Fibroblast of lung (primary cell): ENCODE measurements at regions not wholly inside any gene's neighbourhood (a gene's known extent, or its start where the extent isn't known, plus 50 kb on each side); places are given as distances from the start of the nearest gene placed in this dataset.

Experiments
- DNase-seq, 2 donors: peaks; one replicate each; pipeline versions ENCODE4 v3.0.0 to v3.0.0-alpha.2; 2010; ENCODE audit warnings: low read depth in 2 of 2
- H2AFZ ChIP-seq: 2 replicates; pipeline ENCODE4 v1.5.1; 2012; ENCODE audit warnings: low read length, control low read depth, inconsistent platforms
- H3K27ac ChIP-seq: 2 replicates; pipeline ENCODE4 v1.5.1; 2011; ENCODE audit warnings: low read length, control low read depth; ENCODE audit not compliant: insufficient read depth
- H3K27me3 ChIP-seq: 2 replicates; pipeline ENCODE4 v1.5.1; 2011; ENCODE audit warnings: mild to moderate bottlenecking, low read length; ENCODE audit not compliant: control insufficient read depth, insufficient read depth
- H3K36me3 ChIP-seq: 2 replicates; pipeline ENCODE4 v1.5.1; 2011; ENCODE audit warnings: low read length; ENCODE audit not compliant: control insufficient read depth, insufficient read depth
- H3K4me1 ChIP-seq: 2 replicates; pipeline ENCODE4 v1.5.1; 2011; ENCODE audit warnings: low read length; ENCODE audit not compliant: control insufficient read depth, insufficient read depth; ENCODE audit errors: extremely low read depth
- H3K4me2 ChIP-seq: 2 replicates; pipeline ENCODE4 v1.5.1; 2011; ENCODE audit warnings: low read length, control low read depth; ENCODE audit not compliant: insufficient read depth; ENCODE audit errors: extremely low read depth
- H3K4me3 ChIP-seq, 4 experiments: fragments of 200-600 bp in 1 of 4; sonication (generic) in 1 of 4; replicated peaks in 1 of 4; 2 replicates each; pipeline ENCODE4 v1.5.1; 2011 to 2016; ENCODE audit warnings: low read length in 4 of 4, low read depth in 3 of 4, mild to moderate bottlenecking in 3 of 4, control low read depth in 2 of 4, inconsistent platforms in 1 of 4, mixed read lengths in 1 of 4; ENCODE audit not compliant: insufficient read depth in 1 of 4; ENCODE audit errors: control extremely low read depth in 1 of 4
- H3K79me2 ChIP-seq: 2 replicates; pipeline ENCODE4 v1.5.1; 2012; ENCODE audit warnings: mild to moderate bottlenecking, low read length, inconsistent platforms; ENCODE audit not compliant: control insufficient read depth, insufficient read depth
- H3K9ac ChIP-seq: 2 replicates; pipeline ENCODE4 v1.5.1; 2011; ENCODE audit warnings: mild to moderate bottlenecking, low read length, control low read depth; ENCODE audit not compliant: insufficient read depth
- H3K9me3 ChIP-seq: 2 replicates; pipeline ENCODE4 v1.5.1; 2012; ENCODE audit warnings: low read depth, low read length; ENCODE audit not compliant: control insufficient read depth, insufficient read depth
- H4K20me1 ChIP-seq: 2 replicates; pipeline ENCODE4 v1.5.1; 2011; ENCODE audit warnings: low read length; ENCODE audit not compliant: control insufficient read depth, insufficient read depth; ENCODE audit errors: extremely low read depth
- EZH2 ChIP-seq: IDR thresholded peaks from 2 replicates; pipeline ENCODE4 v1.5.1; 2012; ENCODE audit warnings: low read length, control low read depth, mild to moderate bottlenecking; ENCODE audit errors: missing control alignments
- TF ChIP-seq, protein P1 (sequence below), 2 donors: IDR thresholded peaks in 1 of 2; conservative IDR thresholded peaks in 1 of 2; 1 replicate in 1 of 2; 2 replicates in 1 of 2; pipeline ENCODE4 v1.5.1; 2011 to 2012; ENCODE audit warnings: low read length in 2 of 2, control low read depth in 1 of 2, inconsistent platforms in 1 of 2, low read depth in 1 of 2, mild to moderate bottlenecking in 1 of 2

- peak in 1 of 2 donors; percentile 18 for DNase-seq
- no peak overlapping the region for H2AFZ ChIP-seq
- TF ChIP-seq, protein P1, sequence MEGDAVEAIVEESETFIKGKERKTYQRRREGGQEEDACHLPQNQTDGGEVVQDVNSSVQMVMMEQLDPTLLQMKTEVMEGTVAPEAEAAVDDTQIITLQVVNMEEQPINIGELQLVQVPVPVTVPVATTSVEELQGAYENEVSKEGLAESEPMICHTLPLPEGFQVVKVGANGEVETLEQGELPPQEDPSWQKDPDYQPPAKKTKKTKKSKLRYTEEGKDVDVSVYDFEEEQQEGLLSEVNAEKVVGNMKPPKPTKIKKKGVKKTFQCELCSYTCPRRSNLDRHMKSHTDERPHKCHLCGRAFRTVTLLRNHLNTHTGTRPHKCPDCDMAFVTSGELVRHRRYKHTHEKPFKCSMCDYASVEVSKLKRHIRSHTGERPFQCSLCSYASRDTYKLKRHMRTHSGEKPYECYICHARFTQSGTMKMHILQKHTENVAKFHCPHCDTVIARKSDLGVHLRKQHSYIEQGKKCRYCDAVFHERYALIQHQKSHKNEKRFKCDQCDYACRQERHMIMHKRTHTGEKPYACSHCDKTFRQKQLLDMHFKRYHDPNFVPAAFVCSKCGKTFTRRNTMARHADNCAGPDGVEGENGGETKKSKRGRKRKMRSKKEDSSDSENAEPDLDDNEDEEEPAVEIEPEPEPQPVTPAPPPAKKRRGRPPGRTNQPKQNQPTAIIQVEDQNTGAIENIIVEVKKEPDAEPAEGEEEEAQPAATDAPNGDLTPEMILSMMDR (conservative IDR thresholded peaks at IDR 0.05 in 1 of 2, IDR thresholded peaks at IDR 0.05 in 1 of 2; ENCODE audit: low read depth in 1 of 2, low read length in 2 of 2), result no peak
- TF ChIP-seq EZH2, result no peak
Observed at GRCh38 chr13:73146707-73147106, 87.9 kb downstream of the KLF5 start.

GRCh38 chr13:73142071-73142470 lies 83.3 kb downstream of the KLF5 start:
- Histone ChIP-seq H3K27me3 (no peaks in the 10 kb centered on the region), H3K4me2 (peak overlapping the region; percentile 59), H3K79me2 (no peaks in the 10 kb centered on the region), H3K9me3 (no peaks in the 10 kb centered on the region), H3K9ac (no peak overlapping the region), H4K20me1 (no peaks in the 10 kb centered on the region), H2AFZ (peak overlapping the region; percentile 45), H3K36me3 (no peaks in the 10 kb centered on the region), H3K27ac (no peak overlapping the region), H3K4me3 (no peak overlapping the region), H3K4me1 (no peaks in the 10 kb centered on the region)
- TF ChIP-seq, protein P1 (conservative IDR thresholded peaks at IDR 0.05 in 1 of 2, IDR thresholded peaks at IDR 0.05 in 1 of 2; ENCODE audit: low read depth in 1 of 2, low read length in 2 of 2), result no peak
- TF ChIP-seq EZH2, result no peak
- DNase-seq, result peak; percentile 4 to 14

More at GRCh38 chr13:73146707-73147106, 87.9 kb downstream of the KLF5 start:
- Histone ChIP-seq H3K4me3 (no peak overlapping the region), H3K4me1 (no peaks in the 10 kb centered on the region), H4K20me1 (no peaks in the 10 kb centered on the region), H3K79me2 (no peaks in the 10 kb centered on the region), H3K9me3 (no peaks in the 10 kb centered on the region), H3K9ac (no peak overlapping the region), H3K36me3 (no peaks in the 10 kb centered on the region), H3K27me3 (no peaks in the 10 kb centered on the region), H3K4me2 (no peak overlapping the region), H3K27ac (no peak overlapping the region)

- H3K9me3 ChIP-seq, result no peaks in the 10 kb centered on the region
- peak overlapping the region in 1 of 4 experiments; percentile 10 for H3K4me3 ChIP-seq
Observed at GRCh38 chr13:73141292-73141771, 82.5 kb downstream of the KLF5 start.

More at GRCh38 chr13:73141292-73141771, 82.5 kb downstream of the KLF5 start:
- H3K9ac ChIP-seq, result no peak overlapping the region
- peak; percentile 5 to 61 for DNase-seq
- H3K27me3 ChIP-seq, result no peaks in the 10 kb centered on the region
- H2AFZ ChIP-seq, result peak overlapping the region; percentile 41
- no peaks in the 10 kb centered on the region for H4K20me1 ChIP-seq
- H3K4me1 ChIP-seq, result no peaks in the 10 kb centered on the region
- no peaks in the 10 kb centered on the region for H3K36me3 ChIP-seq
- H3K27ac ChIP-seq, result no peak overlapping the region
- H3K79me2 ChIP-seq, result no peaks in the 10 kb centered on the region
- peak overlapping the region; percentile 51 for H3K4me2 ChIP-seq
- no peak for TF ChIP-seq EZH2
- TF ChIP-seq, protein P1 (conservative IDR thresholded peaks at IDR 0.05 in 1 of 2, IDR thresholded peaks at IDR 0.05 in 1 of 2; ENCODE audit: low read depth in 1 of 2, low read length in 2 of 2), result no peak
